ENCODE measurements at regions not wholly inside any gene's neighbourhood (a gene's known extent, or its start where the extent isn't known, plus 50 kb on each side); places are given as distances from the start of the nearest gene placed in this dataset.

DNA sequence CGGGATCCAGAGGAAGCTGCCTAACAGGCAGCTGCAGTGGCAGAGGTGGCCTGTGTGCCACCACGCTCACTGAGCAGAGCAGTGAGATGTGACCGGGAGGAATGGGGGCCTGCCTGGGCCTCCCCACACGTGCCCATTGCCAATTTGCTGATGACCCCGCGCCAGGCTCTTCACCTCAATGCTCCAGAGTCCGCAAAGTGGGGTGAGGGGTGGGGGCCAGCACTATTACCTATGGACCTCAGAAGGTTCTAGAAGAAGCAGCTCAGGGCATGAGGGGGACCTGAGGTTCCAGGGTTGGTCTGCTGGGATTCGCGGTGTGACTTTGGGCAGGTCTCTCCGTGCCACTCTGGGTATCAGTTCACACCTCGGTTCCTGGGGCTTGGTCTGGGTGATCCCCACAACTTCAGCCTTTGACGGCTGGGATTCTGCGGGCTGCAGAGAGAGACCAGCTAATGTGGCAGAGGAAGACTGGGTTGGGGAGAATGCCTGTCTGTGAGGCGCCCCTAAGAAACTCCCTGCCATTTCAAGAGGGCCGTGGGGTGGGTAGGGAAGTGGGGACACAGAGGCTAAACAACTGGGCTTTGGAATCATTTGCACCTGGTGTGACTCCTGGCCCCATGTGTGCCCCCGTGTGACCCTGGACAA lies 231.0 kb upstream of the MVB12B start:
- DNase-seq, result no peak

DNA sequence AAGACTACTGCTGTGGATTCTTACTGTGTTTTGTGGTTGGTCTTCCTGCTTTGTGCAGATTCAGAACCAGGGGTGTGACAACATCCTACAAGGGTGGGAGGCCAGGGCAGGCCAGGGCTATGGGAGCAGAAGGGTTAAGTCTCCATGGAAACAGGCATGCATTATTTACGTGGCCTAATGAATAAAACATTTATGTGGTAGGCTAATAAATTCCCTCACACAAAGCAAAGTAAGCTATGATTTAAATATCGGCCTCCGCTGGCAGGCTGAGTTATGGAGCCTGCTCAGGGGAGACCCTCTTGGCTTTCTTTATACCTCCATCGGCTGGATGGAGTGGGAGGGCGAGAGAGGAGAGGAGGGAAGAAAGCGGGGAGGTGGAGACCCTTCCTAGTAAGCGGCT lies 230.3 kb upstream of the MVB12B start:
- DNase-seq, result no peak

DNA sequence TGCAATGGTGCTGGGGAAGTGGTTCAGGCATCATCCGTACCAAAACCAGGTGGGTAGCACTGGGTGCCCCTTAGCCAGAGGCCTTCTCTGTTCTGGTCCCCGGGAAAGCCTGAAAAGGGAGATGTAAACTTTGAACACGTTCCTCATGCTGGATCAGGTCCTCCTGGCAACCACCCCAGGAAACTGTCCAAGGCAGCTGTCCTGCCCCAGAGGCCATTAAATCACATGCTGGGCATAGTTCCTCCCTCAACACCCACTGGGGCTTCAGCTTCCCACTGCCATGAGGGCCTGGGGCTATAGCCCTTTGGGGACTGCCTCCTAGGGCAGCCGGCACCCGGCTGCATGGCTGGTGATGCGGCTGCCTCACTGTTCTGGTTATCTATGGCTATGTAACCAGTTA lies 228.9 kb upstream of the MVB12B start:
- no peak for DNase-seq

DNA sequence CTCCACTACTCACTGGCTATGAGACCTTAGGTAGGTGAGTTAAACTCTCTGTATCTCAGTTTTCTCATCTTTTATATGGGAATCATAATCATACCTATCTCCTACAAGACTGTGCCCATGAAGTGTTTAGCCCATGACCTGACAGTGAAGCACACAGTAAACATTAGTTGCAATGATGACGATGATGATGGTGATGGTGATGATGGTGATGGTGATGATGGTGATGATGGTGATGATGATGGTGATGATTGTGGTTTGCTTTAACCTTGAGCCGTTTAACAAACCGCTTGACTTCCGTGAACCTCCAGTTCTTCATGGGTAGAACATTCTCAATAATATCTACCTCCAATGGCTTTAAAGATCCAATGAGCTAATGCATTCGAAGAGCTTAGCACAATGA lies 220.2 kb upstream of the MVB12B start:
- no peak for DNase-seq

DNA sequence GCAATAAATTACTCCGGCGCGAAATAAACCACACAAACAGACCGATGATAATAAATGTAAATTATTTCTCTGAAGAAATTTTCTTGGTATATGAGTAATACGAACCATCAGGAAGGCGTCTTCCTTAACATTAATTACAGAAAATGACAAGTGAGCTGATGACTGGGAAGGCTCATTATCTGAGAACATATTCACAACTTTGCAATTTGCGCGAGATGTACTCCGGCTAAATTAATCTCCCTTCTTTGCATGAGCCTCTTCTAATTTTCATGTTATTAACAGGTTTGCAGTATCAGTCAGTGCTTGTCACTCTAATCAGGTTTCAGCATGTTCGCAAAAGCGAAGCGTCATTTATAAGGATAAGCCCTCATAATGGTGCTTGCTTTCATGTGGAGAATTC lies 218.9 kb upstream of the MVB12B start:
- DNase-seq, result no peak

DNA sequence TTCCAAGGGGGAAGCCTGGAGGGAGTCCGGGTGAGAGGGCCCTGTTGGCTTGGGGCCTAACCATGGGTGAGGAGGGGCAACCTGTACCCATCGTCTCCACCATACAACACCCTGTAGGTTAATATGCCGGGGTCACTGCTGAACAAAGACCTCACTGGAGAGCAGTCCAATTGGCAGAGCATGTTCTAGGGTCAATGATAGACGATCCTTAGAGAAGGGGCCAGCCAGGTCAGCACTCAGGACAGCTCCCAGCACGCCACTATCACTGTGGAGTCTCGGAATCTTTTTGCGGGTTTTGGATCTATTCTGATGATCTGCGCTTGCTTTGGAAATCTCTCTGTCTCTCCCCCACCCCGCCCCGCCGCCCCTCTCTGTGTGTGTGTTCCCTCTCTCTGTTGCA lies 218.4 kb upstream of the MVB12B start:
- no peak for DNase-seq

DNA sequence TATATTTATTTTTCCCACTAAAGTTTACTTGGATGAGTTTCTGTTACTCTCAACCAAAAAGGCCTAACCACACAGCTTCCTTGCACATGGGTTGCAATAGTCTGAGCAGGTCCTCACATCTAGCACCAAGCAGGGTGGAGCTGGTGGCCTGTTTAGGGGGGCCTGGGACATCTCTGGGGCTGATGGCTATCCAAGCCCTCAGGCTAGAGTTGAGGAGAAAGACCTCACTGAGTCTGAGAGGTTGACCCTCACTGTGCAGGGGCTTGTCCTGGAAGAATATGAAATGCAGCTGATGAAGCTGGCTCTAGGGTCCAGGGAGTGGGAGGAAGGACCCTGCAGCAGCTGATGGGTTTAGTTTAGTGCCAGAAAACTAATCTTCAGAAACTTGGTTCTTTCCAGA lies 217.1 kb upstream of the MVB12B start:
- no peak for DNase-seq

DNA sequence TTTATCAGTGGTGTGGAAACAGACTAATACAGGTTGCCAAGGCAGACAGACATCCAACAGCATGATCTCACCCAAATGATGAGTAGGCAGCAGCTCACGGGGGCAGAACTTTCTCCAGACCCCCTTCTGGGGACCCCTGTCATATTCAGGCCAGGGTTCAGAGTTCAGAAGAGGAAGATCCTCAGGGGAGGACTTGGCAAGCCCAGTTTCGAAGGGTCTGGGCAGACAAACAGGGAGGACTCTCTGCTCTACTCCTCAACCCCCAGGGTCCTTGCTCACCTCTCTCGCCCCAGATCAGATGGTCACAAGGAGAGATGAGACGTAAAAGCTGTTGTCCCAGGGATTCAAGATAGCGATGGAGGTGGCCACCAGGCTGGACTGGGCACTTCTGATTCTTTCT lies 215.1 kb upstream of the MVB12B start:
- DNase-seq, result no peak

DNA sequence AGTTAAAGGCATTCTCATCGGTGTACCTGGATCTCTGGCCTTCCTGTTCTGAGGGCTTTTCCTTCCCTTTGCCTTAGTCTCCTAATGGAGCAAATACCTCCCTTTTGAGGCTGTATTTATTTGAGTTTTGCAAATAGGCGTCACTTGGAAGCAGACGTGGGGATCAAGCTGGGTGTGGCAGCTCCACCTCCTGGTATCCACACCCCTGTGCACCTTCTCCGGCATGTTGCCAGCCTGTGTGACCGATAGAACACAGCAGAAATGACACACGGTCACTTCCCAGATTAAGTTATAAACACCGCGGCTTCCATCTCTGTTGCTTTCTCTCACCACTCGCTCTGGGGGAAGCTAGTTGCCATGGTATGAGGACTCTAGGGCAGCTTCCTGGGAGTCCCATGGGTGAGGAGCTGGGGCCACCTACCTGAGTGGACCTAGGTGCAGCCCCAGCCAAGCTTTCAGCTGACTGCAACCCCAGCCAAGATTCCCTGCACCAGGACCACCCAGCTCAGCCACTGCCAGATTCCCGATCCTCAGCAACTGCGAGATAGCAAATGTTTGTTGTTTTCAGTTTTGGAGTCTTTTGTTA lies 214.4 kb upstream of the MVB12B start:
- DNase-seq, result no peak

DNA sequence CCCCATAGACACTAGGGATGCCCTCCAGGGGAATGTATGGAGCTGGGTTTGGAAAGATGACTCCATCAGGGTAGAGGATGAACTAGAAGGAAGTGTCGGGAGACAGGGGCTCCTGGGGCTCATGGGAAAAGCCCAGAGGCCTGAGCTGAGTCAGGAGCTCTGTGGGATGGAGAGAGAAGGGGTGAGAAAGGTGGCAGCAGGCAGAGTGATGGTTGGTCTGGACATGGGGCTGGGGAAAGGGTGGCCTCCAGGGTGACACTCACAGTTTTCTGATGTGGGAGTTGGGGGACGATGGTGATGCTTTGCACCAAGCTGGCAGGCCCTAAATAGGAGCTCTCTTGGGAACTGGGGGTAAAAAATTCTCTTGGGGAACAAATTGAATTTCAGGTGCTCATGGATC lies 213.5 kb upstream of the MVB12B start:
- no peak for DNase-seq

DNA sequence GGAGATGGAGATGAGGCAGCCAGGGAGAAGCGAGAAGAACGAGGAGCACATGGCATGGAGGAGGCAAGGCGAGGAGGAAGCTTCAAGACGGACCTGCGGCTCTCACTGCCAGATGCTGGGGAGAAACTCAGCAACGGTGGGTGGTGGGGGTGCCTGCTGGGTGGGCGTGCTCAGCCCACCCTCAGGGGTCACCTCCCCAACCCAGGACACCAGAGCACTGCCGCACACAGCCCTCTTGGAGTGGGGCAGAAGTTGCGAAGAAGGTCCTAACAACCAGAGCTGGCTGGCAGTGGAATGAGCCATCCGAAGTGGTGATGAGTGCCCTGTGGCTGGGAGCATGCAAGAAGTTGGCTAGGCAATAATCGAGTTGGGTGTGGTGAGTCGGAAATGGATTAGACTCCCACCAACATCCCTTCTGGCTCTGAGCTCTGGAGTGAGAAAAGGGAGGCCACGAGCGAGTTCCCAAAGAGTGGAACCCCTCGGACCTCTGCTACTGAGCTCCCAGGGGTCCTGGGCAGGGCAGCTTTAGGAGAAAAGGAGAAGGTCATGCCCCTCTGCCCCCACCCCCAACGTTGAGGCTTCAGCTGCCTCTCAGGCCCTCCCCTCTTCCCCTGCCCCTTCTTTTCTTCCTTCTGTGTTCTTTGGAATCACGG lies 212.7 kb upstream of the MVB12B start:
- no peak for DNase-seq

DNA sequence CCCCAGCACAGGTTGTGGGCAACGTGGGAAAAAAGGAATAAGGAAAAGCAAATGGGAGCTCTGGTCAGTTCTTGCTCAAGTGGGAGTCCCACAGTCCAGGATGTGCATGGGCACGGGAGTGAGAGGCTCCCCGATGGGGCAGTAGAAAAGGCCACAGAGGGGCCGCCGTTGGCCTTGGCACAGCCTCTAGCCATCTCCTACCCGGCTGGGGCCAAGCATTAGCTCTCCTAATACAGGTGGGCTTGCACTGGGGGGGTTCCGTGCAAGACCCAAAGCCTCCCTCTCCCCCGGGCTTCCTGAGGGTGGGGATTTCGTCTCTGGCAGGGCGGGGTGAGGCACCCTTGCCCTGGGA lies 212.2 kb upstream of the MVB12B start:
- DNase-seq, result no peak

DNA sequence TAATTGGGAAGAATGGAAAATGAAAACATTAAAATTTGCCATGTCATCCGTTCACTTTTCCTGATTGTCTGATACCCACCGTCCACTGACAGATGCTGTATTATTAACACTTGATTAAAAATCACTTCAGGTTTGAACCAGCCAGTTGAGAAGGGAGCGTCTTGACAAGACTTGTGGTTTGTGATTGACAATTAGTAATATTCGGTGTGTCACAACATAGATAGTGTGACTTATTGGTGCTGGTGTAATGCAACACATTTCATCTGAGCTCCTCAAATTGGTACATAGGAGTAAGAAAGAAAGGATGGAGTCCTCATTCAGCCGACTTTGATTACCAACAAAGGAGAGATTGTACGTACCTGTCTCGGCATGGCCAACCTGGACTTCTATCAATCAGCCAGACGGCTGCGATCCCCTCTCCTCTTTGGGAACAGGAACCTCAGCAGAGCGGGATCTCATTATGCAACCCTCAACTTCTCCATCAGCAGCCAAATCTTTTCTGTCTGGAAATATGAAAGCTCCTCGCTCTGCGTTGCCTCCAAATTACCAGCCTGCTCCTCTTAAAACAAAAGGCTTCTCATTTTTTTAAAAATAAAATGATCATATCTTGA lies 211.7 kb upstream of the MVB12B start:
- DNase-seq, result no peak

DNA sequence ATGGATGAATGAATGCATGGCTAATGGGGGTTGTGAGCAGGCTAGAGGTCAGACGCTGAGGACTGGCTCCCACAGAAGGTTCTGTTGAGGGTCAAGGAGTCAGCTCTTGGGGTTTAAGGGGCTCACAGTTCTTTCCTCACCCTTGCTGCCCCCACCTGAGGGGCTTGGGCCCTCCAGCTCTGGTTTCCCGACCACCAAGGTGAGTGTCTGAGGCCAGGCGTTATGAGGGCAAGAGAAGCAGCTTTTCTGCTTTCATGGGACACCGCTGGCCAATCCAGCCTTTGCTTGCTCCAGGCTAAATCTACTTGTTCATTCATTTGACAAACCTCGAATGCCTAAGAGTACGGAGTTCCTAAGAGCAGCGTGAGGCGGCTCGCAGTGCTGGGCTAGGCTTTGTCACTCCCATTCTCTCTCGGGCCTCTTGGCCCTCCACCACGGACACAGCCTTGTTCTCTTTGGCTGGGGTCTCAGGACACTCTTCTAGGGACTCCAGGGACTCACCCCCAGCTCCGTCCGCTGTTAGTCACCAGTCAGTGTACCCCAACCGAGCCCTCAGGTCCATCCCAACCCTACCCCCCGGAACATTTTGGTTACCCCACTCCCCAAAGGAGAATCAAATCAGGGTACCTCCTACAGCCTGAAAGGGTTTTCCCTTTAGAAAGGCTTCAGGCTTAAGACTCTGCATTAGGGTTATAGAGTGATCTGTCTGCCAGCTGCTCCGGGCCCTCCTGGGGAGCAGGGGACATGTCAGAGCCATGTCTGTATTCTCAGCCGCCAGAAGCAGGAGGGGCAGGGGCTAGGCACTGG lies 210.1 kb upstream of the MVB12B start:
- DNase-seq, result no peak

DNA sequence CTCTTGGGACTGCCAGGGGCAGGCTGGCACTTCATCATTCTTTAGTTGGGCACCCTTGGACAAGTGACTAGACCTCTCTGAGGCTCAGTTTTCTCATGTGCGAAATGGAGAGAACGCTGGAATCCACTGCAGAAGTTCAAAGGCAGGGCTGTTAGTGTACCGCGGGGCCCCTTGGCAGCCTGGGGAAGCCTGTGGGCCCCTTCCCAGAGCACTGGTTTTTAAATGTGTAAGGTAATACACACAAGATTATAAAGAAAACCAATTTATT lies 209.5 kb upstream of the MVB12B start:
- DNase-seq, result no peak

DNA sequence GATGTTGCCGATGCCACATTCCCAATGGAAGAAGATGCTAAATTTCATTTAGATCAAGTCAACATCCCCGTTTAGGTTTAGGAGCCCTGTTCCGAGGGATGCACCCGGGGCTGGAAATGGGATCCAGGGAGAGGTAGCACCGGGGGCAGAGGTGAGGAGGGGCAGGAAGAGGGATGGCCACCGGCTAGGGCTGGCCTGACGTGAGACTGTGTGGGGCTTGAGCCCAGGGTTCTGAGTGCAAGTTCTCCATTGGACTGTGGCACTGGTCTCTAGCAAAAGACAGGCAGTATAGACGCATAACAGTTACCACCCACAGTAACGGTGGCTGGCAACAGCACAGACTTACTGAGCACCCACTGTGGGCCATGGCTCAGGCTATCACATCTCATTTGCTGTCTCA lies 209.0 kb upstream of the MVB12B start:
- no peak for DNase-seq

DNA sequence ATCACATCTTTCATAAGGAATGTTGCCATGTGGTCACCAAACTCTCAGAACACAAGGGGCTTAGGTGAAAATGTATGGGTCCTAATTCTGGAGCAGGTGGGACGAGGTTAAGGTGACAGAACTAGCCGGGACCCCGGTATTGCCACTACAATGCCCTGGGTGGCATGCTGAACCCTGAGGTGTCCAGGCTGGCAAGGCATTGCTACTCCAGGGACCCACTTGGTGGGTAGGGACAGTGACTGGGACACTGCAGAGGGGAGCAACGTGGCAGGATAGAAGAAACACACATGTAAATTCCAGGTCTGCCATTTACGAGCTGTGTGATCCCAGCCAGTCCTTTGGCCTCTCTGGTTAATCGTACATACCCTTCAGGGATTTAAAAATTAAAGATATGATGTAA lies 206.9 kb upstream of the MVB12B start:
- DNase-seq, result no peak

DNA sequence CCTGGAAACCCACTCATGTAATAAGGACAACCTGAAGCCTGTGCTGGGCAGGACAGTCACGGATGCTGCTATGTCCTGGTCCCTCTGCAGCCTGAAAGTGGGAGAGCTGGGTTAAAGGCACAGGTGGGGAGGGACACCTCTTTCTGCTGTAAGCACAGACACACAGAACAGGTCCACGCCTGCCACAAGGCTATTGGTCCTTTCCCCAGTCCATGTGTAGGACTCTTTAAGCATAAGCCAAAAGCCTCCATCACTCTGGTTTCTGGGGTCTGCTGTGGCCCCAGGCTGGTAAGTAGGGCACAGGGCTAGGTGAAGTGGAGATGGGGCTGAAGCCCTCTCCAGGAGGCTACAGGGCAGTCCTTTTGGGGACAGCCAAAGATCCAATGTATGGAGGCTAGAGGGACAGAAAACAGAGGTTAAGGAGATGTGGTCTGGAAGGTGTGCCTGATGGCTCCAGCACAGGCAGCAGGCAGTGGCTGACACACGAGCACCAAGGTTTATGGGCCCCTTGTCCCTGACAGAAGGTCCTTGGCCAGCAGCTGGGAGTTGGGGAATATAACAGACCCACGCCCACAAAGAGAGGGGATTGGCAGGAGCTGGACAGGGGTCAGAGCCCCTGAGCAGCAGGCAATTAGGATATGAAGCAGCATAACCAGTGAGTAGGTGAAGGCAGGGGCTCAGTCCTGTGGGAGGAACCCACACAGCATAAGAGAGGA lies 203.6 kb upstream of the MVB12B start:
- DNase-seq, result no peak

DNA sequence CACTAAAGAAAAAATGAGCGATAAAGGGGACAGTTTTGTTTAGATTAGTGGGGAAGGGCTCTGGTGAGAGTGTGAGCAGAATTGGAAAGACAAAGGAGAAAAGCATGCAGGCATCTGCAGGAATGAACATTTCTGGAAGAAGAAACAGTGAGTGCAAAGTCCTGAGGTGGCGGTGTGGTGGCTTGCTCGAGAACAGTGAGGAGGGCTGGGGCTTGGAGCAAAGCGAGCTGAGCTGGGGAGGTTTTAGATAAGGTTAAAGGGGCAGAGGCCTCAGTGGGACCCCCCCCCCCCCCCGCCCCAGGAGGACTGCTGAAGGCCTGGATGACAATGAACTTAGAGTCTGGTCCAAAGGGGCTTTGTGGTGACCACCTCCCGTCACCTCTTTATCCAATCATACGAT lies 202.7 kb upstream of the MVB12B start:
- DNase-seq, result no peak

DNA sequence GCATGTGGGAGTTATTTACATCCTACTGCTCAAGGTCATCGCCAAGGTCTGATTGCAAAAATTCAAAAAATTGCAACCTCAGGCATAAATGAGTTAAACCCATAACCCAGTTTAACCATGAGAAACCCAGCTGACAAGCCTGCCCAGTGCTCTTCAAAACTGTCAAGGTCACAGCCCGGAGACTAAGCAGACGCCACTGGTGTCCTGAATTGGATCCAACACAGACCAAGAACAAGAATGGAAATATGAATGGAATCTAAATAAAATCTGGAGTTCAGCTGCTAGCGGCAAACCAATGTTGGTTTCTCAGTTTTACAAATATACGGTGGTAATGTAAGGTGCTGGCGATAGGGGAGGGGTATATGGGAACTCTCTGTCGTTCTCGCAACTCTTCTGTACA lies 201.5 kb upstream of the MVB12B start:
- DNase-seq, result no peak

DNA sequence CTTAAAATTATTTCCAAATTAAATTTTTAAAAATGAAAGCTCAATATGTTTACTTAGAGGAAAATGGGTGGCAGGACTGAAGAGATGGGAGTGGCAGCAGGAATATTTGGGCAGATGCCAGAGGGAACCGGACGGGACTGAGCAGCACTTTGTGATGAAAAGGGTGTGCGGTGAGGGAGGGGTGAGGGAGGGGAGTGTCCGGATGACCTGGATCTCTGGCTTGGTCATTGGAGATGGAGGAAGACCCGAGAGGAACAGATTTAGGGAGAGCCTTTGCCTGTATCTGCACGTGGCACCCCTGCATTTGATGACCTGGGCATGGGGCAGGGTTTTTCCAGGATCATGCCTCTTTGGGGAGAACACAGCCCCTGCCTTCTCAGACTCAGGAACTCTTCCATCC lies 201.1 kb upstream of the MVB12B start:
- DNase-seq, result no peak

DNA sequence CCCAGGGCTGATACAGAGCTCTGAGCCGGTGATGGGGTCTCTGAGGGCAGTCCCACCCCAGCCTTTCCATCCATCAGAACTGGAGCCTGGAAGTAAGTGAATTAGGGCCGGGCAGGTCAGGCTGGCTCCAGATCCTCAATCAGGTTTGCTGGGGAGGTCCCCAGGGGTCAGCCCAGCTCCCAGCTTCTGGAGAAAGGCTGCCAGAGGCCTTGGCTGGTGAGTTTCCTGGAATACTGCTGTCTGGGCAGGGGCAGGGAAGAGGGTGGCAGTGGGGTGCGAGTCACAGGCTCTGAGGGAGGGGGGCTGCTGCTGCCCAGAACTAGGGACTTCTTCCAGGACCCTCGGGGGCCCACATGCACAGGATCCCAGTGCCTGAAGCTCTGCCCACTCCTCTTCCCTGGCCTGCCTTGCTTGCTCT lies 200.6 kb upstream of the MVB12B start:
- DNase-seq, result no peak

DNA sequence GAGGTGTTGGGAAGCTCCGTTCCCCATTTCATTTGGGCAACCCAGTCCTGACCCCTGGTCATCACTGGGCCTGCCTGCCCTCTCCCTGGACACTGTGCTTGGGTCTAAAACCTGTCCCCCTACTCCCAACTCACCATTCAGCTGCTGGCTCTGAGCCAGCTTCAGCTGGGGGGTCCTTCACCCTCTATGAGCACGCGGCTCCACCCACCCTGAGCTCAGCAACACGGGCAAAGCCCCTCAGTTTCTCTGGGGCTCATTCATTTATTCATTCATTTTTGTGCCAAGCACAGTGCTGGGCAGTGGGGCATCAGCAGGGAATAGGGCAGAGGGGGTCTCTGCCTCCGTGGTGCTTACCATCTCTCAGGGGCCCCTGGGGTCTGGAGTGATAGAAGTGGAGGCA lies 199.8 kb upstream of the MVB12B start:
- no peak for DNase-seq
